Right atrium auricular region (tissue), 2 donors: ENCODE measurements at regions not wholly inside any gene's neighbourhood (a gene's known extent, or its start where the extent isn't known, plus 50 kb on each side); places are given as distances from the start of the nearest gene placed in this dataset.
"Not testable (repeated sequence)": the region's sequence is repeated elsewhere in the genome, so short reads cannot be mapped to it uniquely, and the experiment has no call there.

Experiments
- DNase-seq: peaks from one replicate; pipeline ENCODE4 v3.0.0-alpha.2; 2019; ENCODE audit warnings: low spot score
- H3K27ac ChIP-seq, 2 donors: fragments of 200-600 bp; sonication (generic); 1 replicate in 1 of 2; 2 replicates in 1 of 2; pipeline ENCODE4 v1.5.1; 2016 to 2019
- H3K27me3 ChIP-seq, 2 donors: fragments of 200-600 bp; sonication (generic); one replicate each; pipeline versions ENCODE4 v1.5.1 to v1.6.0; 2017 to 2019
- H3K36me3 ChIP-seq: fragments of 200-600 bp; sonication (generic); one replicate; pipeline ENCODE4 v1.5.1; 2016
- H3K4me1 ChIP-seq, 2 donors: fragments of 200-600 bp; sonication (generic); one replicate each; pipeline versions ENCODE4 v1.5.1 to v1.6.0; 2017 to 2019
- H3K4me3 ChIP-seq, 2 donors: fragments of 200-600 bp; sonication (generic); 1 replicate in 1 of 2; 2 replicates in 1 of 2; pipeline ENCODE4 v1.5.1; 2017 to 2019; ENCODE audit warnings: mild to moderate bottlenecking in 1 of 2, moderate library complexity in 1 of 2
- H3K9me3 ChIP-seq, 2 donors: fragments of 200-600 bp; sonication (generic); one replicate each; pipeline ENCODE4 v1.5.1; 2019
- TF ChIP-seq, protein P1 (sequence below), 2 donors: fragments of 200-600 bp; sonication (generic); IDR thresholded peaks; one replicate each; pipeline ENCODE4 v1.5.1; 2019; ENCODE audit warnings: antibody characterized with exemption in 2 of 2

DNA sequence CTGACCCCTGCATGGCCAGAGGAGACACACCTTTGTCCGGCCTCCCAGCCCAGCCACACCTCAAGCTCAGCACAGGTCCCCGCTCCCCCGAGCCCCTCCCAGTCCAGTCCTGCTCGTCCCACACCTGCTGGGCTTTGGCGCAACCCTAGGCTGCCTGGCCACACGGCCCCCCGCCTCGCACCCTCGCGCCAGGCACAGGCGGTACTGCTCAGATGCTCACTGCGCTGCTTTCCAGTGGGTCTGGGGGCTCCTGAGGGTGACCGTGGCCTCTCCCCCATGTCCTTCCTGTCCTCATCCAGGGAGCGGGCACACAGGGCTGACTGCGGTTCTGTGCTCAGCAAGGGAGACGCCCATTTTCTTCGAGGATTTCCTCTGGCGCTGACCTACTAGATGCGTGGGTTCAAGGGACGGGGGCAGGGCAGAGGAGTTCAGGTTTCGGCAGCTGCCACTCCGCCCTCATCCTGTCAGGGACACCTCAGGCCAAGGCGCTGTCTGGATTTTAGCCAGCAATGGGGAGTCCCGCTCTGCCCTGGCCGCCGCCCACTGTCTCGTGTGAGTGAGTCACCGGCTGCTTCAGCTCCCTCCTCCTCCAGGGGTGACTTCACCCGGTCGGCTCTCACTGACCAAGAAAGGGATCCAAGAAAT, 118.0 kb upstream of the ZNF469 start:
- H3K27ac ChIP-seq, result peak overlapping the region in 1 of 2 donors; percentile 52
- H3K9me3 ChIP-seq, result no peaks in the 10 kb centered on the region
- H3K27me3 ChIP-seq, result no peaks in the 10 kb centered on the region
- H3K4me1 ChIP-seq, result peaks cover 0 to 32% of the 10 kb centered on the region in 2 donors
- TF ChIP-seq, protein P1, sequence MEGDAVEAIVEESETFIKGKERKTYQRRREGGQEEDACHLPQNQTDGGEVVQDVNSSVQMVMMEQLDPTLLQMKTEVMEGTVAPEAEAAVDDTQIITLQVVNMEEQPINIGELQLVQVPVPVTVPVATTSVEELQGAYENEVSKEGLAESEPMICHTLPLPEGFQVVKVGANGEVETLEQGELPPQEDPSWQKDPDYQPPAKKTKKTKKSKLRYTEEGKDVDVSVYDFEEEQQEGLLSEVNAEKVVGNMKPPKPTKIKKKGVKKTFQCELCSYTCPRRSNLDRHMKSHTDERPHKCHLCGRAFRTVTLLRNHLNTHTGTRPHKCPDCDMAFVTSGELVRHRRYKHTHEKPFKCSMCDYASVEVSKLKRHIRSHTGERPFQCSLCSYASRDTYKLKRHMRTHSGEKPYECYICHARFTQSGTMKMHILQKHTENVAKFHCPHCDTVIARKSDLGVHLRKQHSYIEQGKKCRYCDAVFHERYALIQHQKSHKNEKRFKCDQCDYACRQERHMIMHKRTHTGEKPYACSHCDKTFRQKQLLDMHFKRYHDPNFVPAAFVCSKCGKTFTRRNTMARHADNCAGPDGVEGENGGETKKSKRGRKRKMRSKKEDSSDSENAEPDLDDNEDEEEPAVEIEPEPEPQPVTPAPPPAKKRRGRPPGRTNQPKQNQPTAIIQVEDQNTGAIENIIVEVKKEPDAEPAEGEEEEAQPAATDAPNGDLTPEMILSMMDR (IDR thresholded peaks at IDR 0.05), result no peak
- no peaks in the 10 kb centered on the region for H3K36me3 ChIP-seq
- peak; percentile 99 for DNase-seq
- peak overlapping the region in 1 of 2 donors; percentile 31 for H3K4me3 ChIP-seq

- peaks cover 0 to 32% of the 10 kb centered on the region in 2 donors for H3K4me1 ChIP-seq
- DNase-seq, H3K9me3 ChIP-seq, H3K36me3 ChIP-seq, H3K27me3 ChIP-seq, H3K4me3 ChIP-seq: not testable (repeated sequence)
- H3K27ac ChIP-seq, result peak overlapping the region in 1 of 2 donors; percentile 55
Observed at GRCh38 chr16:88265286-88265938, 117.3 kb upstream of the ZNF469 start.

DNA sequence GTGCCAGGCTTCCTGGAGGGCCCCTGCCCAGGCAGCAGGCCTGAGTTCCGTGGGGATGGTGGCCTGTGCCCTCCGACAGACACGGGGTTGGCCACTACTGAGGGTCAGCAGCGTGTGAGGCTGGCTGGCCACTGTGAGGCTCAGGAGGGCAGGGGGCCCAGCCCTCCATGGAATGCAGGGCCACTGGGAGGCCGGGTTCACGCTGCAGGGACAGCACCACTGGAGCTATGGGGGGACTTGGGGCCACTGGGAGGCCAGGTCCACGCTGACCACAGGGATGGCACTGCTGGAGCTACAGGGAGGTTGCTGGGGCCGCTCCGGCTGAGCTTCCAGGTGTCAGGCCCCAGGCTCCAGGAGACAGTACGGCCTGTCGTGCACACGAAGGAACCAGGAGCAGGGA, 116.7 kb upstream of the ZNF469 start:
- Histone ChIP-seq H3K4me1 (peaks cover 0 to 32% of the 10 kb centered on the region in 2 donors), H3K27ac (peak overlapping the region in 1 of 2 donors; percentile 55)
- not testable (repeated sequence) for H3K27me3 ChIP-seq, H3K4me3 ChIP-seq, H3K9me3 ChIP-seq, DNase-seq, H3K36me3 ChIP-seq

DNA sequence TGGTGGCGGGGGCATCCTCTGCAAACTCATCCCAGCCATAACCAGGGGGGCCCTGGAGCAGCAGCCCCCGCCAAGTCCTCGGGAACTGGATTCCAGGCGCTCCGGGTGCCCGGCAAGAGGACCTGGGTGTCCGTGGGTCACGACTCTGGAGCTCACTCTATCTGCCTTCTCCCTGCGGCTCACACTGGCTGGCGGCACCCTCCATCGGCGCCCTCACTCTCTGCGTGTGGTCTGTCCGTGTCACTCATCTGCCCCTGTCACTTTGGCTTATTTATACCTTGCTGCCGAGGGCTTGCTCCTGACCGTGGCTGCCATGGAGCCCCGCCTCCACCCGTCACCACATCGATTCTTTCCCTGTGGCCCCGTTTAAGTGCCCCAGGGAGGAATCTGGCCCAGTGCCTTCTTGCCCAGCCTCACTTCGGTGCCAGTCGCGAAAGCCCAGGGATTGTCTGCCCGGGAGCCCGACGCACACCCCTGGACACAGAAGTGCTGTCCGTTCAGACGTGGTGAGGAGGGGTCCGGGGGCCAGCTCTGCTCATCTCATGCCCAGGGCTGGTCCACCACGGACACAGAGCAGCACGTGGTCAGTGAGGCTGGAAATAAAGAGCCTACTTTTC, 115.7 kb upstream of the ZNF469 start:
- not testable (repeated sequence) for H3K27me3 ChIP-seq, DNase-seq, H3K36me3 ChIP-seq, H3K4me3 ChIP-seq, H3K9me3 ChIP-seq, H3K27ac ChIP-seq
- peaks cover 0 to 29% of the 10 kb centered on the region in 2 donors for H3K4me1 ChIP-seq

GRCh38 chr16:88268186-88268970, 114.4 kb upstream of the ZNF469 start:
- H3K36me3 ChIP-seq, H3K9me3 ChIP-seq, H3K4me3 ChIP-seq, H3K27me3 ChIP-seq, DNase-seq: not testable (repeated sequence)
- Histone ChIP-seq H3K4me1 (peaks cover 0 to 20% of the 10 kb centered on the region in 2 donors), H3K27ac (peak overlapping the region in 1 of 2 donors; percentile 40)

- DNase-seq, H3K4me1 ChIP-seq, H3K27me3 ChIP-seq, H3K36me3 ChIP-seq, H3K4me3 ChIP-seq, H3K27ac ChIP-seq, H3K9me3 ChIP-seq: not testable (repeated sequence)
Observed at GRCh38 chr16:88270171-88270790, 112.5 kb upstream of the ZNF469 start.

DNA sequence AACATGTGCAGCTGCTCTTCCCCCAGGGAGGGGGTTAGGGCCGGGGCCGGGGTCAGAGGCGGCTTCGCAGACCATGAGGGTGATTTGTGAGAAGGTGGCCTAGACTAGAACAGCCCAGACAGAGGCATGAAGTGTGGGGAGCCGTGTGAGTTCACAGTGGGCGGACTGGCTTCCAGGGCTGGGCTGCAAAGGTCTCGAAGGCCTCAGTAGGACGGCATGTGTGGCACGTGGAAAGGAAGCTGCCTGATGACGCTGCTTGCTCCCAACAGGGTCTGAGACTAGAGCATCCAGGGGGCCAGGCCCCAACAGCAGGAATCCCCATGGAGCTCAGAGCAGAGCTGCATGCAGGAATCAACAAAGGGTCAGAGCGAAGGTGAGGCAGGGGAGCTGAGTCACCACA, 111.5 kb upstream of the ZNF469 start:
- not testable (repeated sequence) for H3K36me3 ChIP-seq, H3K4me1 ChIP-seq, DNase-seq, H3K9me3 ChIP-seq, H3K27ac ChIP-seq, H3K4me3 ChIP-seq, H3K27me3 ChIP-seq

- not testable (repeated sequence) for H3K4me3 ChIP-seq, H3K36me3 ChIP-seq, H3K27me3 ChIP-seq, H3K27ac ChIP-seq, H3K9me3 ChIP-seq, DNase-seq, H3K4me1 ChIP-seq
Observed at GRCh38 chr16:88271776-88272175, 111.0 kb upstream of the ZNF469 start.

DNA sequence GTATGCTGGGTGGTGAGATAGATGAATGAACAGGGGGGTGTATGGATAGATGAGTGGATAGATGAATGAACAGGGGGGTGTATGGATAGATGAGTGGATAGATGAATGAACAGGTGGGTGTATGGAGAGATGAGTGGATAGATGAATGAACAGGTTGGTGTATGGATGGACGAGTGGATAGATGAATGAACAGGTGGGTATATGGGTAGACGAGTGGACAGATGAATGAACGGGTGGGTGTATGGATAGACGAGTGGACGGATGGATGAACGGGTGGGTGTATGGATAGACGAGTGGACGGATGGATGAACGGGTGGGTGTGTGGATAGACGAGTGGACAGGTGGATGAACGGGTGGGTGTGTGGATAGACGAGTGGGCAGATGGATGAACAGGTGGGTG, 110.3 kb upstream of the ZNF469 start:
- not testable (repeated sequence) for H3K4me3 ChIP-seq, H3K27me3 ChIP-seq, DNase-seq, H3K4me1 ChIP-seq, H3K9me3 ChIP-seq, H3K27ac ChIP-seq, H3K36me3 ChIP-seq

- not testable (repeated sequence) for H3K9me3 ChIP-seq, H3K36me3 ChIP-seq, DNase-seq, H3K27me3 ChIP-seq, H3K4me1 ChIP-seq, H3K4me3 ChIP-seq
- peak overlapping the region in 1 of 2 donors; percentile 23 for H3K27ac ChIP-seq
Observed at GRCh38 chr16:88274126-88274750, 108.5 kb upstream of the ZNF469 start.
